Fibroblast of lung (primary cell): ENCODE measurements at regions not wholly inside any gene's neighbourhood (a gene's known extent, or its start where the extent isn't known, plus 50 kb on each side); places are given as distances from the start of the nearest gene placed in this dataset.
A peak's percentile ranks its signal among the peaks of the same experiment; 100 is the strongest.

Experiments
- DNase-seq, 2 donors: peaks; one replicate each; pipeline versions ENCODE4 v3.0.0 to v3.0.0-alpha.2; 2010; ENCODE audit warnings: low read depth in 2 of 2
- H2AFZ ChIP-seq: 2 replicates; pipeline ENCODE4 v1.5.1; 2012; ENCODE audit warnings: low read length, control low read depth, inconsistent platforms
- H3K27ac ChIP-seq: 2 replicates; pipeline ENCODE4 v1.5.1; 2011; ENCODE audit warnings: low read length, control low read depth; ENCODE audit not compliant: insufficient read depth
- H3K27me3 ChIP-seq: 2 replicates; pipeline ENCODE4 v1.5.1; 2011; ENCODE audit warnings: mild to moderate bottlenecking, low read length; ENCODE audit not compliant: control insufficient read depth, insufficient read depth
- H3K36me3 ChIP-seq: 2 replicates; pipeline ENCODE4 v1.5.1; 2011; ENCODE audit warnings: low read length; ENCODE audit not compliant: control insufficient read depth, insufficient read depth
- H3K4me1 ChIP-seq: 2 replicates; pipeline ENCODE4 v1.5.1; 2011; ENCODE audit warnings: low read length; ENCODE audit not compliant: control insufficient read depth, insufficient read depth; ENCODE audit errors: extremely low read depth
- H3K4me2 ChIP-seq: 2 replicates; pipeline ENCODE4 v1.5.1; 2011; ENCODE audit warnings: low read length, control low read depth; ENCODE audit not compliant: insufficient read depth; ENCODE audit errors: extremely low read depth
- H3K4me3 ChIP-seq, 4 experiments: fragments of 200-600 bp in 1 of 4; sonication (generic) in 1 of 4; replicated peaks in 1 of 4; 2 replicates each; pipeline ENCODE4 v1.5.1; 2011 to 2016; ENCODE audit warnings: low read length in 4 of 4, low read depth in 3 of 4, mild to moderate bottlenecking in 3 of 4, control low read depth in 2 of 4, inconsistent platforms in 1 of 4, mixed read lengths in 1 of 4; ENCODE audit not compliant: insufficient read depth in 1 of 4; ENCODE audit errors: control extremely low read depth in 1 of 4
- H3K79me2 ChIP-seq: 2 replicates; pipeline ENCODE4 v1.5.1; 2012; ENCODE audit warnings: mild to moderate bottlenecking, low read length, inconsistent platforms; ENCODE audit not compliant: control insufficient read depth, insufficient read depth
- H3K9ac ChIP-seq: 2 replicates; pipeline ENCODE4 v1.5.1; 2011; ENCODE audit warnings: mild to moderate bottlenecking, low read length, control low read depth; ENCODE audit not compliant: insufficient read depth
- H3K9me3 ChIP-seq: 2 replicates; pipeline ENCODE4 v1.5.1; 2012; ENCODE audit warnings: low read depth, low read length; ENCODE audit not compliant: control insufficient read depth, insufficient read depth
- H4K20me1 ChIP-seq: 2 replicates; pipeline ENCODE4 v1.5.1; 2011; ENCODE audit warnings: low read length; ENCODE audit not compliant: control insufficient read depth, insufficient read depth; ENCODE audit errors: extremely low read depth
- EZH2 ChIP-seq: IDR thresholded peaks from 2 replicates; pipeline ENCODE4 v1.5.1; 2012; ENCODE audit warnings: low read length, control low read depth, mild to moderate bottlenecking; ENCODE audit errors: missing control alignments
- TF ChIP-seq, protein P1 (sequence below), 2 donors: IDR thresholded peaks in 1 of 2; conservative IDR thresholded peaks in 1 of 2; 1 replicate in 1 of 2; 2 replicates in 1 of 2; pipeline ENCODE4 v1.5.1; 2011 to 2012; ENCODE audit warnings: low read length in 2 of 2, control low read depth in 1 of 2, inconsistent platforms in 1 of 2, low read depth in 1 of 2, mild to moderate bottlenecking in 1 of 2

GRCh38 chr4:62131049-62131448 is 930.9 kb downstream of the ADGRL3 start:
- no peak for DNase-seq

DNA sequence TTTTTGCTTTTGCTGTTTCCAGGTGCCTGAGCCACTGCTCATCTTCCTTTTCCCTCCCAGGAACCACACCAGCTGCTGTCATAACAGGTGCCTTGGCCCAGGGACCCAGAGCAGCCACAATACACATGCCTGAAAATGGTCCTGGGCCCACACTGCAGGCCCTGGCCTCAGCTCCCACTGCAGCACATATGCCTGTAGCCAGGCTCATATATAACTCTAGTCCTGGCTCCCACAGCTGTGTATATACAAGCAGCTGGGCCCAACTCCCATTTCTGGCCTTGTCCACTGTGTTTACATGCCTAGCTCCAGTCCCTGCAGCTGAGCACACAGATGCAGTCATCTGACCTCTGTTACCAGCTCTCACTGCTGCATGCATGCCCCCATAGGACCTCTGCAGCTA is 930.5 kb downstream of the ADGRL3 start:
- no peak overlapping the region for H2AFZ ChIP-seq
- H3K27ac ChIP-seq: no peak overlapping the region
- H3K9ac ChIP-seq: no peak overlapping the region
- H3K4me3 ChIP-seq: no peak overlapping the region
- no peaks in the 10 kb centered on the region for H3K9me3 ChIP-seq
- H3K36me3 ChIP-seq: no peaks in the 10 kb centered on the region
- TF ChIP-seq, protein P1, sequence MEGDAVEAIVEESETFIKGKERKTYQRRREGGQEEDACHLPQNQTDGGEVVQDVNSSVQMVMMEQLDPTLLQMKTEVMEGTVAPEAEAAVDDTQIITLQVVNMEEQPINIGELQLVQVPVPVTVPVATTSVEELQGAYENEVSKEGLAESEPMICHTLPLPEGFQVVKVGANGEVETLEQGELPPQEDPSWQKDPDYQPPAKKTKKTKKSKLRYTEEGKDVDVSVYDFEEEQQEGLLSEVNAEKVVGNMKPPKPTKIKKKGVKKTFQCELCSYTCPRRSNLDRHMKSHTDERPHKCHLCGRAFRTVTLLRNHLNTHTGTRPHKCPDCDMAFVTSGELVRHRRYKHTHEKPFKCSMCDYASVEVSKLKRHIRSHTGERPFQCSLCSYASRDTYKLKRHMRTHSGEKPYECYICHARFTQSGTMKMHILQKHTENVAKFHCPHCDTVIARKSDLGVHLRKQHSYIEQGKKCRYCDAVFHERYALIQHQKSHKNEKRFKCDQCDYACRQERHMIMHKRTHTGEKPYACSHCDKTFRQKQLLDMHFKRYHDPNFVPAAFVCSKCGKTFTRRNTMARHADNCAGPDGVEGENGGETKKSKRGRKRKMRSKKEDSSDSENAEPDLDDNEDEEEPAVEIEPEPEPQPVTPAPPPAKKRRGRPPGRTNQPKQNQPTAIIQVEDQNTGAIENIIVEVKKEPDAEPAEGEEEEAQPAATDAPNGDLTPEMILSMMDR (conservative IDR thresholded peaks at IDR 0.05 in 1 of 2, IDR thresholded peaks at IDR 0.05 in 1 of 2; ENCODE audit: low read depth in 1 of 2, low read length in 2 of 2): no peak
- no peak for TF ChIP-seq EZH2
- no peak overlapping the region for H3K4me2 ChIP-seq
- no peaks in the 10 kb centered on the region for H3K4me1 ChIP-seq
- peak in 1 of 2 donors; percentile 4 for DNase-seq
- H3K27me3 ChIP-seq: no peaks in the 10 kb centered on the region
- no peaks in the 10 kb centered on the region for H3K79me2 ChIP-seq
- no peaks in the 10 kb centered on the region for H4K20me1 ChIP-seq

More at GRCh38 chr4:62131049-62131448, 930.9 kb downstream of the ADGRL3 start:
- Histone ChIP-seq H4K20me1 (no peaks in the 10 kb centered on the region), H3K36me3 (no peaks in the 10 kb centered on the region), H3K4me1 (no peaks in the 10 kb centered on the region), H3K27ac (no peak overlapping the region), H3K4me3 (no peak overlapping the region), H3K79me2 (no peaks in the 10 kb centered on the region), H3K27me3 (no peaks in the 10 kb centered on the region), H2AFZ (no peak overlapping the region), H3K4me2 (no peak overlapping the region), H3K9ac (no peak overlapping the region), H3K9me3 (no peaks in the 10 kb centered on the region)
- TF ChIP-seq, protein P1 (conservative IDR thresholded peaks at IDR 0.05 in 1 of 2, IDR thresholded peaks at IDR 0.05 in 1 of 2; ENCODE audit: low read depth in 1 of 2, low read length in 2 of 2): no peak
- no peak for TF ChIP-seq EZH2

GRCh38 chr4:62130230-62130629 is 930.1 kb downstream of the ADGRL3 start:
- Histone ChIP-seq H3K27me3 (no peaks in the 10 kb centered on the region), H4K20me1 (no peaks in the 10 kb centered on the region), H3K4me2 (no peak overlapping the region), H3K27ac (no peak overlapping the region), H3K9ac (no peak overlapping the region), H3K79me2 (no peaks in the 10 kb centered on the region), H3K4me1 (no peaks in the 10 kb centered on the region), H2AFZ (no peak overlapping the region), H3K36me3 (no peaks in the 10 kb centered on the region), H3K4me3 (no peak overlapping the region), H3K9me3 (no peaks in the 10 kb centered on the region)
- DNase-seq: no peak
- TF ChIP-seq, protein P1 (conservative IDR thresholded peaks at IDR 0.05 in 1 of 2, IDR thresholded peaks at IDR 0.05 in 1 of 2; ENCODE audit: low read depth in 1 of 2, low read length in 2 of 2): no peak
- no peak for TF ChIP-seq EZH2
